Mesenchymal stem cell (in vitro differentiated cells and primary cell): ENCODE measurements at regions not wholly inside any gene's neighbourhood (a gene's known extent, or its start where the extent isn't known, plus 50 kb on each side); places are given as distances from the start of the nearest gene placed in this dataset.
"Not testable (repeated sequence)": the region's sequence is repeated elsewhere in the genome, so short reads cannot be mapped to it uniquely, and the experiment has no call there.

Source experiments
- DNase-seq: peaks from one replicate; pipeline ENCODE4 v3.0.0-alpha.2; 2013
- H2AFZ ChIP-seq: one replicate; pipeline ENCODE4 v1.6.1; 2013; ENCODE audit warnings: low read depth, mild to moderate bottlenecking, control low read depth, inconsistent platforms, low read length, moderate library complexity
- H2AK5ac ChIP-seq: 2 replicates; pipeline ENCODE4 v1.6.1; 2013; ENCODE audit warnings: low read length, moderate library complexity, mild to moderate bottlenecking, inconsistent platforms; ENCODE audit not compliant: severe bottlenecking
- H2BK120ac ChIP-seq: one replicate; pipeline ENCODE4 v1.6.1; 2013; ENCODE audit warnings: low read depth, mild to moderate bottlenecking, inconsistent platforms, low read length, moderate library complexity
- H2BK12ac ChIP-seq, 2 experiments: one replicate each; pipeline ENCODE4 v1.6.1; 2013; ENCODE audit warnings: inconsistent platforms in 2 of 2, low read length in 2 of 2, mild to moderate bottlenecking in 2 of 2, moderate library complexity in 2 of 2, control low read depth in 1 of 2
- H2BK15ac ChIP-seq: one replicate; pipeline ENCODE4 v1.6.1; 2013; ENCODE audit warnings: mild to moderate bottlenecking, low read depth, inconsistent platforms; ENCODE audit not compliant: poor library complexity, severe bottlenecking
- H2BK5ac ChIP-seq: 2 replicates; pipeline ENCODE4 v1.6.1; 2013; ENCODE audit warnings: low read depth, mild to moderate bottlenecking, low read length, control low read depth, inconsistent platforms; ENCODE audit not compliant: poor library complexity, severe bottlenecking
- H3K14ac ChIP-seq, 2 experiments: one replicate each; pipeline ENCODE4 v1.6.1; 2013; ENCODE audit warnings: inconsistent platforms in 2 of 2, low read length in 2 of 2, control low read depth in 1 of 2, mild to moderate bottlenecking in 1 of 2, moderate library complexity in 1 of 2
- H3K18ac ChIP-seq, 2 experiments: one replicate each; pipeline ENCODE4 v1.6.1; 2013; ENCODE audit warnings: inconsistent platforms in 2 of 2, low read length in 2 of 2, control low read depth in 1 of 2, low read depth in 1 of 2, mild to moderate bottlenecking in 1 of 2
- H3K23ac ChIP-seq, 2 experiments: one replicate each; pipeline ENCODE4 v1.6.1; 2013; ENCODE audit warnings: inconsistent platforms in 2 of 2, low read length in 2 of 2, mild to moderate bottlenecking in 2 of 2, moderate library complexity in 2 of 2, control low read depth in 1 of 2
- H3K27ac ChIP-seq: 2 replicates; pipeline ENCODE4 v1.5.1; 2013; ENCODE audit warnings: mild to moderate bottlenecking, moderate library complexity, low read length, control low read depth, inconsistent platforms; ENCODE audit not compliant: poor library complexity, severe bottlenecking
- H3K27me3 ChIP-seq, 2 experiments: 2 replicates each; pipeline versions ENCODE4 v1.6.1 to v1.7.0; 2013; ENCODE audit warnings: low read length in 2 of 2, mild to moderate bottlenecking in 2 of 2, moderate library complexity in 2 of 2, control low read depth in 1 of 2, inconsistent platforms in 1 of 2; ENCODE audit not compliant: control insufficient read depth in 1 of 2, insufficient read depth in 1 of 2
- H3K36me3 ChIP-seq, 2 experiments: 2 replicates each; pipeline versions ENCODE4 v1.6.1 to v1.7.0; 2013; ENCODE audit warnings: low read length in 2 of 2, control low read depth in 1 of 2, inconsistent platforms in 1 of 2, low read depth in 1 of 2, mild to moderate bottlenecking in 1 of 2; ENCODE audit not compliant: insufficient read depth in 2 of 2, control insufficient read depth in 1 of 2
- H3K4ac ChIP-seq, 2 experiments: one replicate each; pipeline ENCODE4 v1.6.1; 2013; ENCODE audit warnings: inconsistent platforms in 2 of 2, low read length in 2 of 2, mild to moderate bottlenecking in 2 of 2, moderate library complexity in 2 of 2, control low read depth in 1 of 2, low read depth in 1 of 2
- H3K4me1 ChIP-seq: 2 replicates; pipeline ENCODE4 v1.6.1; 2013; ENCODE audit warnings: low read depth, low read length, control low read depth; ENCODE audit not compliant: control insufficient read depth, insufficient read depth
- H3K4me2 ChIP-seq: 2 replicates; pipeline ENCODE4 v1.6.1; 2013; ENCODE audit warnings: low read length, mild to moderate bottlenecking, inconsistent platforms; ENCODE audit not compliant: poor library complexity, severe bottlenecking
- H3K4me3 ChIP-seq, 2 experiments: 2 replicates each; pipeline versions ENCODE4 v1.5.1 to v1.7.0; 2013; ENCODE audit warnings: low read length in 2 of 2, mild to moderate bottlenecking in 2 of 2, control low read depth in 1 of 2, low read depth in 1 of 2; ENCODE audit not compliant: insufficient read depth in 1 of 2
- H3K79me1 ChIP-seq: replicated peaks from 2 replicates; pipeline ENCODE4 v1.6.1; 2013; ENCODE audit warnings: mild to moderate bottlenecking, control low read depth, low read length, inconsistent platforms; ENCODE audit not compliant: poor library complexity, severe bottlenecking
- H3K9ac ChIP-seq: 2 replicates; pipeline ENCODE4 v1.7.0; 2013; ENCODE audit warnings: mild to moderate bottlenecking, low read length, moderate library complexity
- H3K9me3 ChIP-seq: 2 replicates; pipeline ENCODE4 v1.7.0; 2013; ENCODE audit warnings: mild to moderate bottlenecking, low read length; ENCODE audit not compliant: control insufficient read depth
- H4K8ac ChIP-seq: one replicate; pipeline ENCODE4 v1.6.1; 2013; ENCODE audit warnings: inconsistent platforms, mild to moderate bottlenecking, low read length, moderate library complexity
- H4K91ac ChIP-seq: one replicate; pipeline ENCODE4 v1.6.1; 2013; ENCODE audit warnings: mild to moderate bottlenecking, low read length, inconsistent platforms
- WGBS: methylation state at CpG from one replicate; pipeline ENCODE4 v1.1.7; 2013; ENCODE audit warnings: mixed read lengths; 5-methylcytosine and 5-hydroxymethylcytosine counted together

DNA sequence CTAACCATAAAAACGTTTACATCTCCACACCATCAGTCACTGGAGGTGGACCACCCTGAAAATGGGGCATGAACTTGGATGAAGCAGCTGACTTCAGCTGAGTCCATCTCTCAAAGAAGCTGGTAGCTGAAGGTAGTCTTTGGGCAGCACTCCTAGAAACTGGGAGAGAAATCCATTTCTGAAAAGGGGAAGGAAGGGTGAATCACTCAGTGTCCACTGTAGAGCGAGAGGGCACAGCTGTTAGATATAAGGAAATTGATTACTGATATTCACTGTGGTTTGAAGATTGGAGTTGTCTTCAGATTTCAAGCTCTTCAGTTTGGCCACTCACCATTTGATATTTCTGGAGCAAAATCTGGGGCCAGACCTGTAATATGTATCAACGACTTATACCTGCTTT is 499.0 kb upstream of the UBE2E2 start:
- no peak overlapping the region for H3K9ac ChIP-seq
- no peaks in the 10 kb centered on the region for H3K9me3 ChIP-seq
- no peak overlapping the region for H3K27ac ChIP-seq
- no peak overlapping the region for H3K14ac ChIP-seq
- no peak overlapping the region for H2BK5ac ChIP-seq
- no peak overlapping the region for H3K4me3 ChIP-seq
- no peak overlapping the region for H3K23ac ChIP-seq
- no peak overlapping the region for H3K4ac ChIP-seq
- no peak overlapping the region for H2AFZ ChIP-seq
- no peak for DNase-seq
- H2BK120ac ChIP-seq = no peak overlapping the region
- H4K91ac ChIP-seq = no peak overlapping the region
- no peaks in the 10 kb centered on the region for H3K79me1 ChIP-seq
- no peaks in the 10 kb centered on the region for H3K36me3 ChIP-seq
- 100% methylated on average over 1 of the region's 3 CpGs for WGBS
- no peak overlapping the region for H3K18ac ChIP-seq
- H2BK12ac ChIP-seq = no peak overlapping the region
- H2BK15ac ChIP-seq = no peak overlapping the region
- no peaks in the 10 kb centered on the region for H3K4me1 ChIP-seq
- no peak overlapping the region for H4K8ac ChIP-seq
- no peak overlapping the region for H3K4me2 ChIP-seq
- no peak overlapping the region for H2AK5ac ChIP-seq
- H3K27me3 ChIP-seq = no peaks in the 10 kb centered on the region

DNA sequence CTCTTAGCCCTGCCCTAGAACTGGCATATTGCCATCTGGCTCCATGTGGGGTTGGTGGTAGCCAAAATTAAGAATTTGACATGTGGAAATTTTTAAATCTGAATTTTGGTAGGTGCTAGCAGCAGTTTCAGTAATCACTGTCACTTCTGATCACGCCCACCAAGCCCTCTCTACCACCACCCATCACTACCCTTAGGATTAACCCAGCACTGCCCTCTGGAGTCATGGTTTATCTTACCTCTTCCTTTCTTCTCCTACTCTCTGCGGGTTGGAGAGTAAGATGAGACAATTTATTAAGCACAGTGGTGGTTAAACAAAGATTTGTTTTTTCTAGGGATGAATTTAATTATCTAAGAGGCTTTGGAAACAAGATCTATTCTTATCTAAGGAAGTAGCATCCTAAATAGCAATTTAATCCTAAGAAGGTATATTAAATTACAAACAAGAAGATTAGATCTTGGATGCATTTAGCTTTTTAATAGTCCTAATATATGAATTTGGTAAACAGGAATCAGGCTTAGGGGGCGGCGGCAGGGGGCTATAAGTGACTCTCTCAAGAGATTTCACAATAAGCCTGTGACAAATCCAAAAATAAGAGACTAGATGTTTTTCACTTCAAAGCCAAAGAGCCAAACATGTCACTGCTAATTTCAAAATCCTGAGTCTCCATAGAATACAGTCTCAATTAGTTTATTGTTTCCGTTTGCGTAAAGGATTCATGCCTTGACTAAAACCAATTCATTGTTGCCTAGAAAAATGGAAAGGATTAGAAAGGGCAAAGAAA is 498.4 kb upstream of the UBE2E2 start:
- Histone ChIP-seq H3K36me3 (no peaks in the 10 kb centered on the region), H3K4ac (no peak overlapping the region), H3K9ac (no peak overlapping the region), H3K4me2 (no peak overlapping the region), H3K4me1 (no peaks in the 10 kb centered on the region), H4K8ac (no peak overlapping the region), H3K14ac (no peak overlapping the region), H2AK5ac (no peak overlapping the region), H3K27me3 (no peaks in the 10 kb centered on the region), H3K27ac (no peak overlapping the region), H4K91ac (no peak overlapping the region), H3K18ac (no peak overlapping the region), H3K4me3 (no peak overlapping the region), H2AFZ (no peak overlapping the region), H3K79me1 (no peaks in the 10 kb centered on the region), H3K23ac (no peak overlapping the region), H3K9me3 (no peaks in the 10 kb centered on the region), H2BK5ac (no peak overlapping the region), H2BK12ac (no peak overlapping the region), H2BK15ac (no peak overlapping the region), H2BK120ac (no peak overlapping the region)
- no peak for DNase-seq
- 64% methylated on average over 3 of the region's 6 CpGs for WGBS

DNA sequence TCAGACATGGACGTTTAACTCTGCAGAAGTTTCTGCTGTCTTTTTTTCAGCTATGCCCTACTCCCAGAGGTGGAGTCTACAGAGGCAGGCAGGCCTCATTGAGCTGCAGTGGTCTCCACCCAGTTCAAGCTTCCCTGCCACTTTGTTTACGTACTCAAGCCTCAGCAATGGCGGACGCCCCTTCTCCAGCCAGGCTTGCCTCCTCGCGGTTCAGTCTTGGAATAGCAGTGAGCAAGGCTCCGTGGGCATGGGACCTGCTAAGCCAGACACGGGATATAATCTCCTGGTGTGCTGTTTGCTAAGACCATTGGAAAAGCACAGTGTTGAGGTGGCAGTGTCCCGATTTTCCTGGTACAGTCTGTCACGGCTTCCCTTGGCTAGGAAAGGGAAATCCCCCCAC is 496.2 kb upstream of the UBE2E2 start:
- not testable (repeated sequence) for H2BK15ac ChIP-seq, H3K4me1 ChIP-seq
- WGBS = 95% methylated on average over 10 of the region's 10 CpGs

DNA sequence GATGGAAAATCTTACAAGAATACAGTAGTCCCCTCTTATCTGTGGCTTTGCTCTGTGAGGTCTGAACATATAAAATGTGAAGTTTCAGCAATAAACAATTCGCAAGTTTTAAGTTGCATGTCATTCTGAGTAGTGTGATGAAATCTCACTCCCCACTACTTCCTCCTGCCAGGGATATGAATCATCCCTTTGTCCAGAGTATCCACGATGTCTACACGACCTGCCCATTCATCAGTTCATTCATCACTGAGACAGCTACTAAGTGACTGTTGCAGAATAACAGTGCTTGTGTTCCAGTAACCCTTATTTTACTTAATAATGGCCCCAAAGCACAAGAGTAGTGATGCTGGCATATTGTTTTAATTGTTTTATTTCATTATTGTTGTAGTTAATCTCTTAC is 489.2 kb upstream of the UBE2E2 start:
- H3K4me1 ChIP-seq = no peaks in the 10 kb centered on the region
- H3K79me1 ChIP-seq = no peaks in the 10 kb centered on the region
- 0% methylated on average over 3 of the region's 3 CpGs for WGBS
- no peaks in the 10 kb centered on the region for H3K27me3 ChIP-seq
- no peak overlapping the region for H2AFZ ChIP-seq
- peak overlapping the region; percentile 37 for H3K9ac ChIP-seq
- no peak overlapping the region for H4K8ac ChIP-seq
- no peaks in the 10 kb centered on the region for H3K36me3 ChIP-seq
- no peak overlapping the region for H3K18ac ChIP-seq
- no peak overlapping the region for H3K4me3 ChIP-seq
- no peak overlapping the region for H3K23ac ChIP-seq
- H2AK5ac ChIP-seq = no peak overlapping the region
- H2BK120ac ChIP-seq = no peak overlapping the region
- no peak overlapping the region for H3K4ac ChIP-seq
- H3K9me3 ChIP-seq = no peaks in the 10 kb centered on the region
- H2BK5ac ChIP-seq = no peak overlapping the region
- H2BK15ac ChIP-seq = no peak overlapping the region
- peak; percentile 92 for DNase-seq
- H3K14ac ChIP-seq = no peak overlapping the region
- H4K91ac ChIP-seq = no peak overlapping the region
- H3K27ac ChIP-seq = peak overlapping the region; percentile 22
- no peak overlapping the region for H2BK12ac ChIP-seq
- no peak overlapping the region for H3K4me2 ChIP-seq

More for the DNA sequence above, 496.2 kb upstream of the UBE2E2 start:
- not testable (repeated sequence) for H3K36me3 ChIP-seq, H2BK120ac ChIP-seq, H4K91ac ChIP-seq, H4K8ac ChIP-seq, H3K9me3 ChIP-seq, H2BK5ac ChIP-seq, H3K4ac ChIP-seq, H3K23ac ChIP-seq, H2AFZ ChIP-seq, H3K4me2 ChIP-seq, H3K9ac ChIP-seq, H2BK12ac ChIP-seq, H2AK5ac ChIP-seq, H3K27ac ChIP-seq, H3K18ac ChIP-seq, H3K79me1 ChIP-seq, H3K14ac ChIP-seq, DNase-seq, H3K27me3 ChIP-seq, H3K4me3 ChIP-seq
